Left lung (tissue), 4 donors: ENCODE measurements at regions not wholly inside any gene's neighbourhood (a gene's known extent, or its start where the extent isn't known, plus 50 kb on each side); places are given as distances from the start of the nearest gene placed in this dataset.

Experiments used
- ATAC-seq: fragments of 200-7000 bp; cut with Tn5 transposase; one replicate; pipeline ENCODE4 v1.9.1; 2020; ENCODE audit warnings: moderate library complexity
- DNase-seq, 4 donors: peaks; one replicate each; pipeline ENCODE4 v3.0.0-alpha.2; 2013 to 2020
- H3K27ac ChIP-seq, 2 donors: fragments of 200-600 bp; sonication (generic) in 1 of 2; one replicate each; pipeline versions ENCODE4 v1.5.0 to v1.8.0; 2020 to 2021
- H3K27me3 ChIP-seq, 2 donors: fragments of 200-600 bp; sonication (generic) in 1 of 2; one replicate each; pipeline versions ENCODE4 v1.5.0 to v1.8.0; 2020 to 2021
- H3K36me3 ChIP-seq, 2 donors: fragments of 200-600 bp; sonication (generic) in 1 of 2; one replicate each; pipeline versions ENCODE4 v1.5.0 to v1.8.0; 2020 to 2021
- H3K4me1 ChIP-seq, 2 donors: fragments of 200-600 bp; one replicate each; pipeline ENCODE4 v1.8.0; 2021
- H3K4me3 ChIP-seq, 2 donors: fragments of 200-600 bp; sonication (generic) in 1 of 2; one replicate each; pipeline versions ENCODE4 v1.5.0 to v1.8.0; 2020 to 2021; ENCODE audit warnings: mild to moderate bottlenecking in 1 of 2
- H3K9me3 ChIP-seq, 2 donors: fragments of 200-600 bp; sonication (generic) in 1 of 2; one replicate each; pipeline versions ENCODE4 v1.5.0 to v1.8.0; 2020 to 2021
- CTCF ChIP-seq, 2 donors: fragments of 200-600 bp; sonication (generic) in 1 of 2; IDR thresholded peaks; one replicate each; pipeline versions ENCODE4 v1.5.0 to v1.8.0; 2021; ENCODE audit warnings: antibody characterized with exemption in 2 of 2
- intact Hi-C, 2 donors: fragments of 100-400 bp; cut with DNase I; formaldehyde crosslinking; loops; one replicate each; pipeline versions ENCODE4 v1.11.2 to v1.14.2; 2022
- donor health status: DM: no; HTN: yes; CAD: no.
- donor health status: DM: no; HTN: no; CAD: no.

- Histone ChIP-seq H3K36me3 (no peaks in the 10 kb centered on the region), H3K27ac (no peak overlapping the region), H3K27me3 (no peaks in the 10 kb centered on the region), H3K4me3 (no peak overlapping the region), H3K9me3 (no peaks in the 10 kb centered on the region), H3K4me1 (peaks cover 0 to 6% of the 10 kb centered on the region in 2 donors)
- intact Hi-C loops = no loop called here
- no peak for TF ChIP-seq CTCF (IDR thresholded peaks at IDR 0.05)
- peak in 2 of 4 donors; percentile 31 to 58 for DNase-seq
- ATAC-seq = no peak
These were observed 186.8 kb downstream of the PRL start for GRCh38 chr6:22110061-22110460.

- Histone ChIP-seq H3K36me3 (no peaks in the 10 kb centered on the region), H3K9me3 (no peaks in the 10 kb centered on the region), H3K27ac (peak overlapping the region; percentile 5 to 33), H3K4me1 (peaks cover 0 to 6% of the 10 kb centered on the region in 2 donors), H3K27me3 (no peaks in the 10 kb centered on the region), H3K4me3 (no peak overlapping the region)
- ATAC-seq (peak; percentile 83), DNase-seq (peak in 2 of 4 donors; percentile 28 to 39)
- TF ChIP-seq CTCF (IDR thresholded peaks at IDR 0.05) = no peak
- intact Hi-C loops = no loop called here
These were observed 184.4 kb downstream of the PRL start for GRCh38 chr6:22112461-22112860.

- no peaks in the 10 kb centered on the region for H3K27me3 ChIP-seq
- peak; percentile 92 for ATAC-seq
- no peak for TF ChIP-seq CTCF (IDR thresholded peaks at IDR 0.05)
- H3K36me3 ChIP-seq = no peaks in the 10 kb centered on the region
- peak in 3 of 4 donors; percentile 25 to 45 (median 35) for DNase-seq
- peaks cover 0 to 6% of the 10 kb centered on the region in 2 donors for H3K4me1 ChIP-seq
- peak overlapping the region; percentile 5 to 33 for H3K27ac ChIP-seq
- no peaks in the 10 kb centered on the region for H3K9me3 ChIP-seq
- intact Hi-C loops = no loop called here
- H3K4me3 ChIP-seq = no peak overlapping the region
These were observed 183.6 kb downstream of the PRL start for GRCh38 chr6:22113026-22113766.

- no peak for ATAC-seq
- intact Hi-C loops = no loop called here
- peaks cover 0 to 3% of the 10 kb centered on the region in 2 donors for H3K9me3 ChIP-seq
These were observed 181.3 kb downstream of the PRL start for GRCh38 chr6:22115559-22115958.

More at GRCh38 chr6:22115559-22115958, 181.3 kb downstream of the PRL start:
- no peaks in the 10 kb centered on the region for H3K36me3 ChIP-seq
- peaks cover 0 to 6% of the 10 kb centered on the region in 2 donors for H3K4me1 ChIP-seq
- no peak overlapping the region for H3K27ac ChIP-seq
- H3K4me3 ChIP-seq = no peak overlapping the region
- no peaks in the 10 kb centered on the region for H3K27me3 ChIP-seq
- TF ChIP-seq CTCF (IDR thresholded peaks at IDR 0.05) = no peak
- DNase-seq = no peak
